HCT116 (cell line): ENCODE measurements at regions not wholly inside any gene's neighbourhood (a gene's known extent, or its start where the extent isn't known, plus 50 kb on each side); places are given as distances from the start of the nearest gene placed in this dataset.

Experiments used
- ATAC-seq: fragments of 200-7000 bp; cut with Tn5 transposase; 2 replicates; pipeline ENCODE4 v1.9.1; 2020; ENCODE audit warnings: mild to moderate bottlenecking, moderate library complexity
- BruUV-seq: library from RNA; stranded (reverse); fragments of 400-500 nt; replicated peaks from 2 replicates; lab custom pipeline; 2021; lab: Mats Ljungman, UMichigan
- CTCF ChIA-PET: fragments of 300-600 bp; sonication (Branson Sonifier 250); formaldehyde crosslinking; loops from one replicate; lab custom pipeline; 2021; ENCODE audit warnings: antibody characterized with exemption; lab: Charles Lee
- POLR2A ChIA-PET: fragments of 300-600, 350-600 bp; sonication (Branson Sonifier 250); formaldehyde crosslinking; loops from one replicate; lab custom pipeline; 2021; ENCODE audit warnings: antibody characterized with exemption; lab: Charles Lee
- RAD21 ChIA-PET, 2 experiments: fragments of 300-600 bp; sonication (Branson Sonifier 250); formaldehyde crosslinking; loops; one replicate each; lab custom pipeline; 2023; ENCODE audit warnings: low total read pairs in 2 of 2; ENCODE audit not compliant: uncharacterized antibody in 2 of 2, unreplicated experiment in 2 of 2, low non-redundant PET in 1 of 2; lab: Charles Lee
- DNase-seq: peaks from one replicate; pipeline ENCODE4 v3.0.0-alpha.2; 2010; ENCODE audit warnings: low read depth, low spot score
- H2AFZ ChIP-seq: fragments of 200-600 bp; shearing (Covaris generic), sonication (generic); 2 replicates; pipeline ENCODE4 v1.6.1; 2017; ENCODE audit warnings: low read depth, mixed run types, mixed read lengths, antibody characterized with exemption, low read length; ENCODE audit not compliant: poor library complexity, severe bottlenecking
- H3K27ac ChIP-seq: 2 replicates; pipeline ENCODE4 v1.5.1; 2012; ENCODE audit warnings: low read depth, low read length
- H3K27me3 ChIP-seq: fragments of 200-600 bp; sonication (generic); 2 replicates; pipeline ENCODE4 v1.6.1; 2016; ENCODE audit warnings: mixed run types, low read length, mixed read lengths; ENCODE audit not compliant: insufficient read depth
- H3K36me3 ChIP-seq, 2 experiments: fragments of 200-500 bp in 1 of 2; fragments of 200-600 bp in 1 of 2; sonication (Bioruptor generic) in 1 of 2; sonication (generic) in 1 of 2; 2 replicates each; pipeline versions ENCODE4 v1.5.1 to v1.6.1; 2014 to 2016; ENCODE audit warnings: low read length in 2 of 2, inconsistent platforms in 1 of 2, mixed read lengths in 1 of 2, mixed run types in 1 of 2; ENCODE audit not compliant: insufficient read depth in 2 of 2, control insufficient read depth in 1 of 2
- H3K4me1 ChIP-seq, 2 experiments: fragments of 200-600 bp in 1 of 2; sonication (generic) in 1 of 2; 2 replicates each; pipeline versions ENCODE4 v1.5.1 to v1.6.1; 2012 to 2017; ENCODE audit warnings: low read length in 2 of 2, inconsistent platforms in 1 of 2, mild to moderate bottlenecking in 1 of 2, mixed read lengths in 1 of 2, mixed run types in 1 of 2, moderate library complexity in 1 of 2; ENCODE audit not compliant: insufficient read depth in 2 of 2, control insufficient read depth in 1 of 2
- H3K4me2 ChIP-seq: fragments of 200-600 bp; sonication (generic); 2 replicates; pipeline ENCODE4 v1.6.1; 2017; ENCODE audit warnings: mixed run types, low read length, mixed read lengths
- H3K4me3 ChIP-seq, 2 experiments: fragments of 200-600 bp in 1 of 2; sonication (generic) in 1 of 2; replicated peaks in 1 of 2; 2 replicates each; pipeline ENCODE4 v1.5.1; 2011 to 2016; ENCODE audit warnings: low read length in 2 of 2, control low read depth in 1 of 2, low read depth in 1 of 2, mild to moderate bottlenecking in 1 of 2, mixed read lengths in 1 of 2, mixed run types in 1 of 2
- H3K79me2 ChIP-seq: fragments of 200-600 bp; sonication (generic); 2 replicates; pipeline ENCODE4 v1.6.1; 2017; ENCODE audit warnings: mild to moderate bottlenecking, mixed run types, low read length, moderate library complexity, mixed read lengths; ENCODE audit not compliant: insufficient read depth
- H3K9ac ChIP-seq: fragments of 200-600 bp; sonication (generic); 2 replicates; pipeline ENCODE4 v1.6.1; 2016; ENCODE audit warnings: low read length, mixed read lengths
- H3K9me2 ChIP-seq: fragments of 200-600 bp; sonication (generic), shearing (Covaris generic); 2 replicates; pipeline ENCODE4 v1.6.1; 2017; ENCODE audit warnings: mixed run types, mild to moderate bottlenecking, moderate library complexity; ENCODE audit not compliant: insufficient read depth
- H3K9me3 ChIP-seq, 2 experiments: fragments of 200-500 bp in 1 of 2; fragments of 200-600 bp in 1 of 2; sonication (Bioruptor generic) in 1 of 2; sonication (generic) in 1 of 2; 2 replicates each; pipeline ENCODE4 v1.6.1; 2014 to 2017; ENCODE audit warnings: low read length in 2 of 2, mixed read lengths in 2 of 2, inconsistent platforms in 1 of 2, low read depth in 1 of 2, mild to moderate bottlenecking in 1 of 2, mixed run types in 1 of 2, moderate library complexity in 1 of 2; ENCODE audit not compliant: control insufficient read depth in 1 of 2, insufficient read depth in 1 of 2
- H4K20me1 ChIP-seq: fragments of 200-600 bp; sonication (generic), shearing (Covaris generic); 2 replicates; pipeline ENCODE4 v1.6.1; 2017; ENCODE audit warnings: mixed run types, mild to moderate bottlenecking, moderate library complexity; ENCODE audit not compliant: insufficient read depth
- CBX3 ChIP-seq: IDR thresholded peaks from 2 replicates; pipeline ENCODE4 v1.6.1; 2012; ENCODE audit warnings: low read depth
- CEBPB ChIP-seq: IDR thresholded peaks from 2 replicates; pipeline ENCODE4 v1.6.1; 2012; ENCODE audit warnings: low read depth
- CTCF ChIP-seq, 3 experiments: fragments of 200-600 bp in 1 of 3; sonication (generic) in 1 of 3; IDR thresholded peaks in 2 of 3; conservative IDR thresholded peaks in 1 of 3; 2 replicates each; pipeline ENCODE4 v1.5.1; 2012 to 2017; ENCODE audit warnings: low read depth in 2 of 3, low read length in 2 of 3, antibody characterized with exemption in 1 of 3, borderline replicate concordance in 1 of 3, control low read depth in 1 of 3, mild to moderate bottlenecking in 1 of 3, mixed read lengths in 1 of 3, mixed run types in 1 of 3, moderate library complexity in 1 of 3; ENCODE audit not compliant: insufficient read depth in 1 of 3
- EGR1 ChIP-seq: IDR thresholded peaks from 2 replicates; pipeline ENCODE4 v1.6.1; 2012; ENCODE audit warnings: low read depth
- ELF1 ChIP-seq: IDR thresholded peaks from 2 replicates; pipeline ENCODE4 v1.6.1; 2012; ENCODE audit warnings: low read depth, borderline replicate concordance
- EZH2 ChIP-seq: fragments of 200-600 bp; sonication (generic); IDR thresholded peaks from 2 replicates; pipeline ENCODE4 v1.6.1; 2017; ENCODE audit warnings: antibody characterized with exemption, mixed run types
- EZH2phosphoT487 ChIP-seq: fragments of 200-600 bp; IDR thresholded peaks from 2 replicates; pipeline ENCODE4 v1.6.1; 2018; ENCODE audit warnings: antibody characterized with exemption, borderline replicate concordance
- FOSL1 ChIP-seq: IDR thresholded peaks from 2 replicates; pipeline ENCODE4 v1.6.1; 2012; ENCODE audit warnings: low read depth
- JUND ChIP-seq: IDR thresholded peaks from 2 replicates; pipeline ENCODE4 v1.6.1; 2012
- MAX ChIP-seq: IDR thresholded peaks from 2 replicates; pipeline ENCODE4 v1.6.1; 2012
- POLR2A ChIP-seq: IDR thresholded peaks from 2 replicates; pipeline ENCODE4 v1.7.0; 2011; ENCODE audit warnings: borderline replicate concordance; ENCODE audit not compliant: insufficient read depth, insufficient read length; ENCODE audit errors: extremely low read depth
- POLR2AphosphoS5 ChIP-seq: IDR thresholded peaks from 2 replicates; pipeline ENCODE4 v1.6.1; 2011; ENCODE audit warnings: mild to moderate bottlenecking, low read depth, low read length, moderate library complexity
- SIN3A ChIP-seq: IDR thresholded peaks from 2 replicates; pipeline ENCODE4 v1.6.1; 2012; ENCODE audit warnings: low read depth
- SP1 ChIP-seq: IDR thresholded peaks from 2 replicates; pipeline ENCODE4 v1.6.1; 2012; ENCODE audit warnings: low read depth
- SRF ChIP-seq: IDR thresholded peaks from 2 replicates; pipeline ENCODE4 v1.6.1; 2012; ENCODE audit warnings: low read depth
- TCF7L2 ChIP-seq: IDR thresholded peaks from 2 replicates; pipeline ENCODE4 v1.7.0; 2011; ENCODE audit warnings: borderline replicate concordance, inconsistent platforms; ENCODE audit not compliant: insufficient read depth, insufficient read length; ENCODE audit errors: extremely low read depth
- YY1 ChIP-seq: IDR thresholded peaks from 2 replicates; pipeline ENCODE4 v1.6.1; 2011; ENCODE audit warnings: low read length, low read depth, moderate library complexity, mild to moderate bottlenecking; ENCODE audit not compliant: insufficient replicate concordance; ENCODE audit errors: extremely low read depth
- ZBTB33 ChIP-seq: IDR thresholded peaks from 2 replicates; pipeline ENCODE4 v1.6.1; 2011; ENCODE audit warnings: mild to moderate bottlenecking, low read length, moderate library complexity; ENCODE audit not compliant: insufficient replicate concordance; ENCODE audit errors: extremely low read depth
- ZFX ChIP-seq: fragments of 450-650 bp; IDR thresholded peaks from 2 replicates; pipeline ENCODE4 v1.6.1; 2017
- ZNF274 ChIP-seq: fragments of 200-500 bp; sonication (Bioruptor generic); IDR thresholded peaks from 2 replicates; pipeline ENCODE4 v1.6.1; 2014; ENCODE audit warnings: mild to moderate bottlenecking, low read depth, low read length, inconsistent platforms
- intact Hi-C: fragments of 100-400 bp; cut with micrococcal nuclease; formaldehyde crosslinking; loops from 2 replicates; pipeline ENCODE4 v1.10.0; 2022

GRCh38 chr14:71704210-71704609 is 228.0 kb upstream of the RGS6 start (continued):
- no peak for TF ChIP-seq POLR2A
- TF ChIP-seq MAX: no peak
- no peak for TF ChIP-seq TCF7L2
- no peak for TF ChIP-seq YY1
- no peak for TF ChIP-seq POLR2AphosphoS5
- TF ChIP-seq, all 23 proteins: peak for 0

- ChIA-PET RAD21 (no interaction called here), CTCF (no interaction called here), POLR2A (no interaction called here)
- ATAC-seq (no peak), DNase-seq (no peak)
- Histone ChIP-seq H2AFZ (no peak overlapping the region), H3K79me2 (no peaks in the 10 kb centered on the region), H3K27ac (no peak overlapping the region), H3K9ac (no peak overlapping the region), H3K36me3 (no peaks in the 10 kb centered on the region), H3K4me3 (no peak overlapping the region), H3K4me1 (no peaks in the 10 kb centered on the region), H3K27me3 (no peaks in the 10 kb centered on the region), H3K9me2 (no peaks in the 10 kb centered on the region), H3K9me3 (no peaks in the 10 kb centered on the region), H4K20me1 (no peaks in the 10 kb centered on the region), H3K4me2 (no peak overlapping the region)
- intact Hi-C loops: no loop called here
- TF ChIP-seq ZFX (no peak), POLR2AphosphoS5 (no peak), ZBTB33 (no peak), CBX3 (no peak), ELF1 (no peak), MAX (no peak), EGR1 (no peak), EZH2phosphoT487 (no peak), ZNF274 (no peak), SRF (no peak), POLR2A (no peak), CTCF (IDR thresholded peaks at IDR 0.05 in 2 of 3, conservative IDR thresholded peaks at IDR 0.05 in 1 of 3; ENCODE audit: borderline replicate concordance in 1 of 3, insufficient read depth in 1 of 3, low read depth in 2 of 3, low read length in 2 of 3) (no peak), SP1 (no peak), EZH2 (no peak), JUND (no peak), FOSL1 (no peak), SIN3A (no peak), CEBPB (no peak), TCF7L2 (no peak), YY1 (no peak)
- no TSS peak for BruUV-seq
Observed at GRCh38 chr14:71705460-71705859, 226.8 kb upstream of the RGS6 start.
